SJCRH30 (cell line): ENCODE measurements at regions not wholly inside any gene's neighbourhood (a gene's known extent, or its start where the extent isn't known, plus 50 kb on each side); places are given as distances from the start of the nearest gene placed in this dataset.

Source experiments
- DNase-seq, 2 experiments: peaks; one replicate each; pipeline ENCODE4 v3.0.0-alpha.2; 2015 to 2020
- H3K27ac ChIP-seq: fragments of 250-450 bp; sonication (Bioruptor Pico); 2 replicates; pipeline ENCODE4 v1.5.1; 2020; ENCODE audit warnings: mild to moderate bottlenecking, moderate library complexity
- H3K27me3 ChIP-seq: fragments of 250-450 bp; sonication (Bioruptor Pico); 2 replicates; pipeline ENCODE4 v1.5.1; 2020; ENCODE audit warnings: mild to moderate bottlenecking, moderate library complexity
- H3K36me3 ChIP-seq: fragments of 250-450 bp; sonication (Bioruptor Pico); 2 replicates; pipeline ENCODE4 v1.5.1; 2020; ENCODE audit warnings: mild to moderate bottlenecking, moderate library complexity
- H3K4me1 ChIP-seq: fragments of 250-450 bp; sonication (Bioruptor Pico); 2 replicates; pipeline ENCODE4 v1.5.1; 2020; ENCODE audit warnings: mild to moderate bottlenecking, moderate library complexity
- H3K4me3 ChIP-seq: fragments of 250-450 bp; sonication (Bioruptor Pico); 2 replicates; pipeline ENCODE4 v1.5.1; 2020; ENCODE audit warnings: mild to moderate bottlenecking, moderate library complexity
- H3K9me3 ChIP-seq: fragments of 250-450 bp; sonication (Bioruptor Pico); replicated peaks from 2 replicates; pipeline ENCODE4 v1.5.1; 2020; ENCODE audit warnings: mild to moderate bottlenecking, moderate library complexity

DNA sequence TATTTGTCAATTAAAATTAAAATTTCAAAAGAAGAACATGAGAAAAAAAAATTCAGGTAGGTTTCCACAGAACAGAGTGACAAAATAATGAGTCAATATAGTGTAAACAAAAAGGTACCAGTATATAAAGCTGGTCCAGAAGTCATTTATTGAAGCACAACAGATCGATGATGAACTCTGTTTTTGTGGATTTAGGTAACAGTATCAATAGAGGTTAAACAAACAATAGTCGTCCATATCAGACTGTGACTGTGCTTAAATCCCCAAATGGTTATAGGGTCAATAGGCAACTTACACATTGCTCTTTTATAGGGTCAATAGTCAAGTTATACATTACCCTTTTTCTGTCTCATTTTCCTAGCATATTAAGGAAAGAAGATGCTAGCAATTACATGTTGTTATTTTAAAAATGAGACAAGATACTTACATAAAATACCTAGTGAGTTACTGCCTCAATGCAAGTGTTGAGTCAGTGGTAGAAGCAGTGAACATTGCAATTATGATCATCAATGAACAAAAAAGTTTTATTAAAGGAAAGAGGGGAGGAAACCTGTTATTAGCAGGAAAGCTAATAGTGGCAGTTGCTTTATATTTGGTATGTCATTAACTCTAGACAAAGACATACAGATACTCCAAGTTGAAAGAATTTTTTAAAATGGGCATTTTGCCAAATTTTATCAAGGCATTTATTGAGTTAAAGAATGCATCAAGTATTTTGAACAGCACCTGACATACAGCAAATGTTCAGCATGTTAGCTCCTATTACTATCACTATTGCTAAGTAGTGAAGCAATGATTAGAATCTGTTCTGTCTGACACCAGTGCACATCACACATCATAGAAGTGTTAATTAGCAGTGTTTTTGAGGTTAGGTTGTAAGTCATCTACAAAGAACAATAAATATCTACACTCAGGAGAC, 102.9 kb downstream of the CCER1 start:
- Histone ChIP-seq H3K27me3 (no peaks in the 10 kb centered on the region), H3K36me3 (no peaks in the 10 kb centered on the region), H3K4me1 (peaks cover 4% of the 10 kb centered on the region; the same call in 1 of the 2 replicates), H3K9me3 (no peaks in the 10 kb centered on the region), H3K4me3 (no peak overlapping the region), H3K27ac (no peak overlapping the region)
- DNase-seq = no peak

DNA sequence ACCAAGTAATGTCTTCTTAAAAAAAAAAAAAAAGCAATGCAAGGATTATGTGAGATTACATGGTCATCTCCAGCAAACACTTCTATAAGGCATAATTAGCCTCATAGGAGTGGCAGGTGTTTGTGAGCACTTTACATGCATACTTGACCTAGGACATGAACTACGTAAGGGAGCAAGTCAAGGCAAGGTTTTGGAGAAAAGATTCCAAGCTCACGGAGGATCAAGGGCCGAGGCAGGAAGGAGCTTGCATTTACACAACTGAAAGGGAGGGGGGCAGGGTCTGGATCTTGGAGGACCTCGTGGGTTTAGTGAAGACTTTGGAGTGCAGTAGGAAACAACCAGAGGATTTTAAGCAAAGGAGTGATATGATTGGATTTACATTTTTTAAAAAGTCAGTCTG, 112.5 kb downstream of the CCER1 start:
- Histone ChIP-seq H3K4me3 (peak overlapping the region; percentile 7), H3K36me3 (no peaks in the 10 kb centered on the region), H3K27me3 (no peaks in the 10 kb centered on the region), H3K4me1 (0 out of 2 replicates have a peak, but pooled peaks cover 8% of the 10 kb centered on the region), H3K9me3 (0 out of 2 replicates have a peak, but pooled peaks cover 2% of the 10 kb centered on the region), H3K27ac (peak overlapping the region; percentile 43)
- DNase-seq = peak; percentile 40 to 67

DNA sequence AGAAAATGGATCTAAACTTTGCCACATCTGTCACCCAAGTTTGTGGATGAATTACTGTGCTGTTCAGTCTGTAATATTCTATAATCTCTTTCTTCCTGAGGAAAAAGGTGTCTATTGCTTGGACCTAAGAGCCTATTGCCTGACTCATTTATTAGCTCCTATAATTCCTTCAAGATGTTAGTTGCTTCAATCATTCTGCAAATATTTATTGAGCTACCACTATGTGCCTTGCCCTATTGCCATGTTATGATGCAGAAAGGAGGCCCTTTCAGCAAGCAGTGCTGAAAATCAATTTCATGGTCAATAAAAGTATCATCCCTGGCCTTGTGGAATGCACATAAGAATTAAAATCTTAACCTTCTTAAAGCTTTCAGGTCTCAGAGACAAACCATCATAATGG, 113.6 kb downstream of the CCER1 start:
- no peak overlapping the region; the same call in 1 of the 2 replicates for H3K27ac ChIP-seq
- H3K4me1 ChIP-seq = 0 out of 2 replicates have a peak, but pooled peaks cover 8% of the 10 kb centered on the region
- no peaks in the 10 kb centered on the region for H3K27me3 ChIP-seq
- H3K9me3 ChIP-seq = 0 out of 2 replicates have a peak, but pooled peaks cover 2% of the 10 kb centered on the region
- no peaks in the 10 kb centered on the region for H3K36me3 ChIP-seq
- no peak overlapping the region for H3K4me3 ChIP-seq
- peak in 1 of 2 experiments; percentile 7 for DNase-seq

DNA sequence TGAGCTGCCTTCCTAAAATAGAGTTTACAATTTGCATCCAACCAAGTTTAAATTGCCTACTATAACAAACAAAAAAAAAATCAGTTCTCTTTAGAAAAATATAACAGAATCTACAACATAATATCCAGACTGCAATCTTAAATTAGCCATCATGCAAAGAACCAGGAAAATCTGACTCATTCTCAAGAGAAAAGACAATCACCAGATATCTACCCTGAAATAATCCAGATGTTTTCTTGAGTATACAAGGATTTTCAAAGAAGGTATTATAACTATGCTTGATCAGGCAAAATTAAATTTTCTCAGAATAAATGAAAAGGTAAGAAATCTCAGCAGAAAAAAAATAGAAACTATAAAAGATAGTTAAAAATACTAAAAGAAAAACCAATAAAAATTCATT, 115.6 kb downstream of the CCER1 start:
- no peak for DNase-seq
- Histone ChIP-seq H3K27me3 (no peaks in the 10 kb centered on the region), H3K9me3 (0 out of 2 replicates have a peak, but pooled peaks cover 2% of the 10 kb centered on the region), H3K4me1 (0 out of 2 replicates have a peak, but pooled peaks cover 8% of the 10 kb centered on the region), H3K36me3 (no peaks in the 10 kb centered on the region), H3K4me3 (no peak overlapping the region), H3K27ac (no peak overlapping the region)

DNA sequence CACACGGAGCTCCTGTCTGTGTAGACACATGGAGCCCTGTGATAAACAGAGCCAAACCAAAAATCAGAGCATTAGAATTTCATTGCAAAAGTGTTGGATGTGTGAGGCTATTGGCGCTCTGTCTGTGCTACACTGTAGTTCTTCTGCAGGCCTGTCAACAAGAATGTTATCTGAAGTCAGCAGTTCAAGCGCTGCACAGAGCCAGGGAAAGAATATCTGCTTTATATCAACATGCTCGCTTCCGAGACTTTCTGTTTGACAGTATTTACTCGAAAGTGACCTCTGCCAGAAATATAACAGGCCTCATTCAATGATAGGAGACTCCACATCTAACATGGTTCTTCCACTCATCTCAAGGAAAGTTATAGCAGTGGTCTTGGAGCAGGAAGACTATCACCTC, 118.3 kb downstream of the CCER1 start:
- no peak for DNase-seq
- H3K4me1 ChIP-seq = no peaks in the 10 kb centered on the region
- no peak overlapping the region for H3K27ac ChIP-seq
- no peak overlapping the region for H3K4me3 ChIP-seq
- H3K36me3 ChIP-seq = no peaks in the 10 kb centered on the region
- no peaks in the 10 kb centered on the region for H3K27me3 ChIP-seq
- H3K9me3 ChIP-seq = 0 out of 2 replicates have a peak, but pooled peaks cover 2% of the 10 kb centered on the region

DNA sequence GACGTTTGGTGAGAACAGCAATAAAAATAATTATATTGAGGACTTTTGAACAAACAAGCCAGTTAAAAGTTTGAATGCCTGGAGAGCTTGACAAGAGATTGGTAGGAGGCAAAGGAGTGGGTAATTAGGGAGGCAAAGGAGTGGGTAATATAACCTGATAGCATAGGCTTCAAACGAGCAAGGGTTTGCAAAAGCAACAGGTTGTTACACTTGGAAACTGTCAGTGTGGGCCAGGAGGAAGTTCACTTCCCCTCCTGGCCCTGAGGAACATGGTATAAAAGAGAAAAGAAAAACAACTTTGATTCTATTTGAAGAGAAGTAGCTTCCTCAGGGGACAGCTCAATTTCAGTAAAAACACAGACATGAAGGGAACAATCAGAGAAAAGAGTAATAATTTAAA, 121.7 kb downstream of the CCER1 start:
- H3K9me3 ChIP-seq = no peaks in the 10 kb centered on the region
- H3K27ac ChIP-seq = no peak overlapping the region
- no peaks in the 10 kb centered on the region for H3K4me1 ChIP-seq
- no peak overlapping the region for H3K4me3 ChIP-seq
- no peak for DNase-seq
- H3K27me3 ChIP-seq = no peaks in the 10 kb centered on the region
- H3K36me3 ChIP-seq = no peaks in the 10 kb centered on the region

DNA sequence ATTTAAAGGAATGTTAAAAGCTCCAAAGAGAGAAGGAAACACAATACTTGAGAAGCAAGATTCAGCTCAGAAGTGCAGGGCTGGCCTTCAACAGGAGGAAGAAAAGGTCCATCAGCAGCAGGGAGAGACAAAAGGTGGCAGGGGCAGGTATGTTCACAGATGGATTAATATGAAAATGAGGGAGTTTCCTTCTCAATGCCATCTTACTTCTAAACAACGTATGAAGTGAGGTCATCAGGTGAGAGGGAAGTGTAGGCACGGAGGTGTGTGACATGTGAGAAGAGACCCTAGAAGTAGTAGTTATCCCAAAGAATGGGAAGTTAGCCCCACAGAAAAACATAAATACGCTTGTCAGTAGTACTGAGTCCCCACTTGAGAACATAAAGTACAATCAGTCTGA, 122.5 kb downstream of the CCER1 start:
- Histone ChIP-seq H3K36me3 (no peaks in the 10 kb centered on the region), H3K27me3 (no peaks in the 10 kb centered on the region), H3K9me3 (no peaks in the 10 kb centered on the region), H3K4me3 (no peak overlapping the region), H3K4me1 (no peaks in the 10 kb centered on the region), H3K27ac (no peak overlapping the region)
- no peak for DNase-seq

DNA sequence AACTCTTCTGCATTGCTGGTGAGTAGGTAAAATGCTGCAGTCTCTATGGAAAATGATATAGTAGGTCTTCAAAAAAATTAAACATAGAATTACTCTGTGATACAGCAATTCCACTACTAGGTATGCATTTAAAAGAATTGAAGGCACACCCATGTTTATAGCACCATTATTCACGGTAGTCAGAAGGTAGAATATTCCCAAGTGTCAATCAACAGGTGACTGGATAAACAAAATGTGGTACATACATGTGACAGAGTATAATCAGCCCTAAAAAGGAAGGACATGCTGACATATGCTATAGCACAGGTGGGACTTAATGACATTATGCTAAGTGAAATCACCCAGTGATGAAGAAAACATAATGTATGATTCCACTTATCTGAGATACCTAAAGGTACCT, 123.3 kb downstream of the CCER1 start:
- H3K4me3 ChIP-seq = no peak overlapping the region
- no peak overlapping the region for H3K27ac ChIP-seq
- no peaks in the 10 kb centered on the region for H3K36me3 ChIP-seq
- DNase-seq = no peak
- H3K9me3 ChIP-seq = no peaks in the 10 kb centered on the region
- no peaks in the 10 kb centered on the region for H3K27me3 ChIP-seq
- peaks cover 1% of the 10 kb centered on the region for H3K4me1 ChIP-seq

DNA sequence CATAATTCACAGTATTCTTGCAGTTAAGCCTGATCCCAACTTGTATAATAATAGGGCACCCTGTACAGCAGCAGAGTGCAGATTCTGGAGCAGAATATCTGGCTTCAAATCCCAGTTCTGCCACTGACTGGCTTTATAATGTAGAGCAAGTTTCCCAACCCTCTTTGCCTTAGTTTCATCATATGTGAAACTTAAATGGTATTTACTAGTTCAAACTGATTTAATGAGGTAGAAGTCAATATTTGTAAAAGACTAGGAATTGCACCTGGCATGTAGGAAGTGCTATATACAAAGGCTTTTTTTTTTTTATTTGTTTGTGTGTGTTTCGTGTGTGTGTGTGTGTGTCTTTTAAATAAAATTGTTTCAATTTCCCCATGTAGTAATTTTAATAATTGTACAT, 125.9 kb downstream of the CCER1 start:
- no peak overlapping the region for H3K4me3 ChIP-seq
- H3K27ac ChIP-seq = no peak overlapping the region
- no peaks in the 10 kb centered on the region for H3K36me3 ChIP-seq
- H3K9me3 ChIP-seq = no peaks in the 10 kb centered on the region; the same call in 1 of the 2 replicates
- H3K4me1 ChIP-seq = peaks cover 16% of the 10 kb centered on the region
- DNase-seq = no peak
- no peaks in the 10 kb centered on the region for H3K27me3 ChIP-seq

DNA sequence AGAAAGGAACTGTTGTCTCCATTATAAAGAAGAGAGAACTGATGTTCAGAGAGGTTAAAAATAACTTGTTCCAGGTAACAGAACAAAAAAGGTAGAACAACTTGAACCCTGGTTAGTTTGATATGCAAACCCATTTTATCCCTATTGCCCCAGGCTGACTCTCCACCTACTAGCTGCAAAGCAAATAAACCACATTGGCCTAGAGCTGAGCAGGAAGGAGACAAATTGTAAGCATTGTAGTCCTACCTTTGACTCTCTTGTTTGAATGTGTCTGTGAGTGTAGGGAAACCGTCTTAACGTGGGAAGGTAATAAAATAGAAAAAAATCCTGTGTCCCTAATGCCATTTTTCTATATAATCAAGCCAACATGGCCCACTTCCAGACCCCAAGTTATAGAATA, 126.4 kb downstream of the CCER1 start:
- Histone ChIP-seq H3K4me1 (peaks cover 16% of the 10 kb centered on the region), H3K27me3 (no peaks in the 10 kb centered on the region), H3K9me3 (no peaks in the 10 kb centered on the region; the same call in 1 of the 2 replicates), H3K4me3 (no peak overlapping the region), H3K36me3 (no peaks in the 10 kb centered on the region), H3K27ac (no peak overlapping the region)
- no peak for DNase-seq

DNA sequence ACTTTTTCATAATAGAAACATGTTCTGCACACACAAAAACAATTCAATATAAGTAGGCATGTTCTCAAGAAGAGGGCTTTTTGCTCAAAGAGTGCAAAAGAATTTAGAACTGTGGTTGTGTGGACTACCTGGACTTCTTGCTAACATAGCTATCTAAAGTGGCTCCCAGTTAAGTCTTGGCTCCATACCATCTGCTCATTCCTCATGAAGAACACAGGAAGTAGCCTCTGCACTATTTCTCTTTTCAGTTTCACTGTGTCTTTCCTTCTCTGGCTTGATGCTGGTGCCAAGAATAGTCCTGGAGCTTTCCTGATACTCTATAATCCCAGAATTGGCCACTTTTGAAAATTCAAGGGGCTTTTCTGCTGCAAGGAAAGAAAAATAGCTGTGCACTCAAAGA, 127.4 kb downstream of the CCER1 start:
- Histone ChIP-seq H3K4me3 (no peak overlapping the region), H3K27ac (no peak overlapping the region), H3K4me1 (peaks cover 16% of the 10 kb centered on the region), H3K36me3 (no peaks in the 10 kb centered on the region), H3K9me3 (no peaks in the 10 kb centered on the region; the same call in 1 of the 2 replicates), H3K27me3 (no peaks in the 10 kb centered on the region)
- no peak for DNase-seq

DNA sequence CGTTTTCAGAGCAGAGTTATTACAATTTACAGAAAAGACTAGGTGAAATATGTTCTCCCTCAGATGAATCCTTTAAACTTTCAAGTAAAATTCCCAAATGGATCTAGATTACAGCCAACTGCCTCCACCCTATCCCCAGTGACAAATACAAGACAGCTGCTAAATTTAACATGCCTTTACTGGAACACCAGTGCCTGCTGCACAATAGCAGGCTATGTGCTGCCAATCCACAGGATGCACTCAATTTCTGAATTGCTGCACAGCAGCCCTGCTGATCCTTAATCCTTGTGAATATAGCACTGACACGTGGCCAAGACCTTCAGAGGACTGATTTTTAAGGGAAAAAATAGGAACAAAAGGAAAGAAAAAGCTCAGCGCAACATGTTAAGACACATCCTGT, 128.9 kb downstream of the CCER1 start:
- H3K36me3 ChIP-seq = no peaks in the 10 kb centered on the region
- no peaks in the 10 kb centered on the region for H3K27me3 ChIP-seq
- DNase-seq = peak; percentile 79 to 89
- H3K27ac ChIP-seq = peak overlapping the region; percentile 73
- H3K4me3 ChIP-seq = no peak overlapping the region
- no peaks in the 10 kb centered on the region; the same call in 1 of the 2 replicates for H3K9me3 ChIP-seq
- H3K4me1 ChIP-seq = peaks cover 16% of the 10 kb centered on the region

DNA sequence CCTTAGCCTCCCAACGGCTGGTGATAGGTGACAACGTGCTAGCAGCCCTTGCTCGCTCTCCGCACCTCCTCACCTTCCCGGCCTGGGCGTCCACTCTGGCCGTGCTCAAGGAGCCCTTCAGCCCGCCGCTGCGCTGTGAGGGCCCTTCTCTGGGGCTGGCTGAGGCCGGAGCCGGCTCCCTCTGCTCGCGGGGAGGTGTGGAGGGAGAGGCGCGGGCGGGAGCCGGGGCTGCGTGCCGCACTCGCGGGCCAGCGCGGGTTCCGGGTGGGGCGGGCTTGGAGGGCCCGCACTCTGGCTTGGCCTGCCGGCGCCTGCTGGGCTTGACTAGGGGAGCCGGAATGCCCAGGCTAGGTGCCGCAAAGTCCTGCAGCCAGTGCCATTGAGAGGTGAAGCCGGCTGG, 131.1 kb downstream of the CCER1 start:
- no peak for DNase-seq
- Histone ChIP-seq H3K36me3 (no peaks in the 10 kb centered on the region), H3K27me3 (no peaks in the 10 kb centered on the region), H3K9me3 (no peaks in the 10 kb centered on the region; the same call in 1 of the 2 replicates), H3K27ac (no peak overlapping the region), H3K4me1 (peaks cover 16% of the 10 kb centered on the region), H3K4me3 (no peak overlapping the region)

DNA sequence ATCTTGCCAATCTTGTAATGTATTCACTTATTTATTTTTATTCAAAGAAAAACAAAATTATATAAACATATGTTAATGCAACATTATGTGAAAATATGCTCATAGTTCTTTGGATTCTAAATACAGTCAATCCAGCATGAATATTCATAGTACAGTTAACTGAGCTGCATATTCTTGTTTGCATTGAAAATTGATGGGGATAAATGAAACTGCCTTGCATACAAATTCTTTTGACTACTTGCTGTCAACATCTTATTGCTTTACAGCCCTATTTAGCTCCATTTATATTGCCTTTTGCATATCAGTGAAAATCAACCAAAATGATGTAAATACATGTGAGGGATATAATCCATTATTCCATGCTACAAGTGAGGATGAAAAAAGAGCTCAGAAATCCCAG, 135.3 kb downstream of the CCER1 start:
- no peaks in the 10 kb centered on the region for H3K27me3 ChIP-seq
- no peaks in the 10 kb centered on the region; the same call in 1 of the 2 replicates for H3K9me3 ChIP-seq
- H3K27ac ChIP-seq = no peak overlapping the region
- H3K4me1 ChIP-seq = no peaks in the 10 kb centered on the region
- H3K36me3 ChIP-seq = no peaks in the 10 kb centered on the region
- no peak overlapping the region for H3K4me3 ChIP-seq
- no peak for DNase-seq

DNA sequence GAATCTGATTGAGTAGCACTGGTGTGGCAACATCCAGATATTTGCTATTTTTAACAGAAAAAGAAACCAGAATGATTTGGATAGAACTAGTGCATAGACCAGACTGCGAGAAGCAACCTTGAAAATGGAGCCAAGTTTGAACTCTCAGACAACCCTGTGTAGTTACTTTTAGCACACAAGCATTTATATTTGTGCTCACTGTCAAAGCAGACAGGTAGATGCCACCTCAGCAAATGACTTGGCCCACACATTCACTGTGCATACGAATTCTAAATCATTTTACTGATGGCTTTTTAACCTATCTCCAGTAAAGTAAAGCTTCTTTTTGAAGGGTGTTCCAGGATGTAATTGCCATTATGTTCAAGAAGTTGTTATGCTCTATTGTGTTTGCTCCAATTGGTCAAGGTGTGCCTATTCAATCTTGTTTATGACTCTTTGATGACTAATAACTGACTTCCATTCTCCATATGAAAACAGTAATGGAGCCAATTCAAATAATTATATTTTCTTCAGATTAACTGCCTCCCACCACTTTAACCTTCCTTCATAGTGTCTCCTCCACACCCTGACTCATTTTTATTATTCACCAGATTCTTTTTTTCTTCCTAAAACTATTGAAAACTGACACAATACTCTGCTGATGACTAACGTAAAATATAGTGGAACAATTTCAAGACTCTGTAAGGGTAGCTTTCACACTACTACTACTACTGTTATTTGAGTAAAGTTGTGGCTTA, 138.5 kb downstream of the CCER1 start:
- Histone ChIP-seq H3K27ac (no peak overlapping the region), H3K36me3 (no peaks in the 10 kb centered on the region), H3K4me1 (no peaks in the 10 kb centered on the region), H3K4me3 (no peak overlapping the region), H3K27me3 (no peaks in the 10 kb centered on the region), H3K9me3 (no peaks in the 10 kb centered on the region; the same call in 1 of the 2 replicates)
- no peak for DNase-seq
